ENCODE measurements at regions not wholly inside any gene's neighbourhood (a gene's known extent, or its start where the extent isn't known, plus 50 kb on each side); places are given as distances from the start of the nearest gene placed in this dataset.

DNA sequence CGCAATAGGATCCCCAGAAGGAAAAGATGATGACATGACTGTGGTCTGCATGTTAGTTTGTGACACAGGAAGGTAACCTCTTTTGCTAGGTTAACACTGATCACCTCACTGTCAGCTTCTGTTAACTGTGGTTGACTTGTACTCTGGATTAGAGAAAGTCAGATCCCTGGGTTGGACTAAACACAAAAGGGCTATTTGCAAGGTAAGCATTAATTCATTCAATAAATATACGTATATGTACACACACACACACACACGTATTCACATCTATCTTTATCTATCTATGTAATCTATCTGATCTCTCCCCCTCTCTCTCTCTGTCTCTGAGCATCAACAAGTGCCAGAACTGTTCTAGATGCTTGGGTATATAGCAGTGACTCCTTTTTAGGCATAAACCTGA, 136.1 kb upstream of the SNX19 start:
- TF ChIP-seq, protein P1, sequence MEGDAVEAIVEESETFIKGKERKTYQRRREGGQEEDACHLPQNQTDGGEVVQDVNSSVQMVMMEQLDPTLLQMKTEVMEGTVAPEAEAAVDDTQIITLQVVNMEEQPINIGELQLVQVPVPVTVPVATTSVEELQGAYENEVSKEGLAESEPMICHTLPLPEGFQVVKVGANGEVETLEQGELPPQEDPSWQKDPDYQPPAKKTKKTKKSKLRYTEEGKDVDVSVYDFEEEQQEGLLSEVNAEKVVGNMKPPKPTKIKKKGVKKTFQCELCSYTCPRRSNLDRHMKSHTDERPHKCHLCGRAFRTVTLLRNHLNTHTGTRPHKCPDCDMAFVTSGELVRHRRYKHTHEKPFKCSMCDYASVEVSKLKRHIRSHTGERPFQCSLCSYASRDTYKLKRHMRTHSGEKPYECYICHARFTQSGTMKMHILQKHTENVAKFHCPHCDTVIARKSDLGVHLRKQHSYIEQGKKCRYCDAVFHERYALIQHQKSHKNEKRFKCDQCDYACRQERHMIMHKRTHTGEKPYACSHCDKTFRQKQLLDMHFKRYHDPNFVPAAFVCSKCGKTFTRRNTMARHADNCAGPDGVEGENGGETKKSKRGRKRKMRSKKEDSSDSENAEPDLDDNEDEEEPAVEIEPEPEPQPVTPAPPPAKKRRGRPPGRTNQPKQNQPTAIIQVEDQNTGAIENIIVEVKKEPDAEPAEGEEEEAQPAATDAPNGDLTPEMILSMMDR (conservative IDR thresholded peaks at IDR 0.05), result no peak
- no peak overlapping the region for H3K27ac ChIP-seq

DNA sequence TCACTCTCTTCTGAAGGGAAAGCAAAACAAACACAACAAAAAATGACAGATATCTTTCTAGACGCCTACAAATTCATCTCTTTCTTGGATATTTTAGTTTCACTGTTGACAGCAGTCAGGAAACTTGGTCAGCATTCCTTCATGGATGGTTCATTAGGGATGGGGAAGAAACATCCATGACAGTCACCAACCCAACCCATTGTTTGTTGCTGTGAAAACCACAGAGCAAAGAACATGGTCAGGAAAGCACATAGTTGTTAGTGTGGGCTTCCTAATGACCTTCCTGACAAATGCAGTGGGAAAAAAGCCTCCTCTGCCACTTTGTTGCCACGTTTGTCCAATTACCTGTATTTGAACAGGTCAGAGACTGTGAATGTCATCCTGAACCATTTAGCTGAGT, 139.8 kb upstream of the SNX19 start:
- no peak overlapping the region for H3K27ac ChIP-seq
- TF ChIP-seq, protein P1 (conservative IDR thresholded peaks at IDR 0.05), result no peak

DNA sequence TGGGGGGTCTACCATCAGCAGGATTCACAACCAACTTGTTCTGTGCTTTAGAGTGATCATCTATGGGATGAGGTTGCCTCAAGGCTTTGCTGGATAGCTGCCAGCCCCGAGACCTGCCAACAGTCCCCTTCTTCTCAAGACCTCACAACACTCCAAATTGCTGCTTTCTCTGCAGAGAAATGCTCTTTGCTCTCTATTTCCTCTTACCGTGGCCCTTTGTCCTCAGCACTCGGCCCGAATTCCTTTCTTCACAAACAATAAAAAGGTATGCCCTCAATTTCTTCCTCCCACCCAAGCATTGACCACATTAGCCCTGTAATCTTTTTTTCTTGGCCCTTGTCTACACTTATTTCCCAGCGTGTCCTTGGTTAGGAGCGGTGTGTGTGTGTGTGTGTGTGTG, 147.4 kb upstream of the SNX19 start:
- TF ChIP-seq, protein P1 (conservative IDR thresholded peaks at IDR 0.05), result no peak
- no peak overlapping the region for H3K27ac ChIP-seq

DNA sequence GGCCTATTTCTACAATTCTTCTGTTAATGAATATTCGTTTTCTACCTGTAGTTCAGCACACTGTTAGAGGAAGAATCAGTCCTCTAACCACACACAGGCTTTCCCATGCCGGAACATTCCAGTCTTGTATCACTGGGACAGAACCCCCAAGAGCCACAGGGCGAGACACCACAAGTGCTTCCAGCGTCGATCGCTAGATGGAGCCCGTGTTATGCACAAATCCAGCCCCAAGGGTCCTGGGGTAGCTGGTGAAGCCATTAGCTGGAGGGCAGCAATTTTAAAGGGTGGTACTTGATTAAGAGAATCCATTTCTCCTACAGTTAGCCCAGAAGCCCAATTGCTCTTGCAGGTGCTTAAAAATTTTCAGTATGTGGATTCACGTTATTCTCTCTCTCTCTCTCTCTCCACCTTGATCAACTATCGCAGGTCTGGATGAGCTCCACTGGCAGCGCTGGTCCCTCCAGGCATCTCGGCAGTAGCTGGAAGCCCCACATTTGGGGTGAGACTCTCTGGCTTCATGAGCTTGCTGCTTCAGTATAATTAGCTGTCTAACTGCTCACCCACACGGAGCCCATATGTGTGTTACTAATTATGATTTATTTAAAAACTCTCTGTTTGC, 148.2 kb upstream of the SNX19 start:
- TF ChIP-seq, protein P1 (conservative IDR thresholded peaks at IDR 0.05), result peak; percentile 97
- H3K27ac ChIP-seq, result no peak overlapping the region

DNA sequence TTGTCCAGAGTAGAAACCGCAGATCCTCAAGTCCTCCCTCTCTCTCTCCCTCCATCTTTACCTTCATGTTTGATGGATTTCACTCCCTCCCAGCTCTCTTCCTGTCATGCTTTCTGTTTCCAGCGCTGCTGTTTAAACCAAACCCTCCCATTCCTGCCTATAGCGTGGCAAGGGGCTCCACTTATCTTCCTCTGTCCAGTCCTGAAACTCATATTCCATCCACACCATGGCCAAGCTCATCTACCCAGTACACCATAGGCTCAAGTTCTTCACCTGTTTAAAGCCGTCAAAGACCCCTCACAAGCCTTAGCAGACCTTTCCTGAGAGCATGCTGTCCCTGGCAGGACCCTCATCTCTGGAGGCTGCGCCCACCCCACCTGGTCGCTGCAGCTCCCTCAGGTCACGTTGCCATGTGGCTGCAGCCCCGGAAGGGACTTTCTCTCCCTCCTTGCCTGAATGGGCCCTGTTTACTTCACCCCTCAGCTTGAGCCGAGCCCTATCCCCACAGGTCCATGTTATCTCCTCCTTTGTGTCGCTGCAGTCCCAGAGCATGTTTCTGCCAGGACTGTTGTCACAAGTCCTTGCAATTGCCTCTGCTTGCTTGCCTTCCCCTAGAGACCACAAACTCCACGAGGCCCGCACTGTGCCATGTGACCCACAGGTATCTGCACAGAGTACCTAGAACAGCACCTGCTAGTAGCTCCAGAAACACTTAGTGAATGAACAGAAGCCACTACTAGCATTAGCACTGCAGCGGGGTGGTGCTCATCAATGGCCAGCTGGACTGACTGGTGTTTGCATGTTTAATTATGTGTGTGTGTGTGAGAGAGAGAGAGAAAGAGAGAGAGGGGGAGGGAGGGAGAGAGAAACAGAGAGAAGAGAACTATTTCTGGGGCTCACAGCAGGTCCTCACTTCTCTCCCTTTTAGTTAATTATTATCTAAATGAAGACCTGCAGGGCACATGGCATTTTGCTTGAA, 149.4 kb upstream of the SNX19 start:
- TF ChIP-seq, protein P1 (conservative IDR thresholded peaks at IDR 0.05), result no peak
- H3K27ac ChIP-seq, result no peak overlapping the region

DNA sequence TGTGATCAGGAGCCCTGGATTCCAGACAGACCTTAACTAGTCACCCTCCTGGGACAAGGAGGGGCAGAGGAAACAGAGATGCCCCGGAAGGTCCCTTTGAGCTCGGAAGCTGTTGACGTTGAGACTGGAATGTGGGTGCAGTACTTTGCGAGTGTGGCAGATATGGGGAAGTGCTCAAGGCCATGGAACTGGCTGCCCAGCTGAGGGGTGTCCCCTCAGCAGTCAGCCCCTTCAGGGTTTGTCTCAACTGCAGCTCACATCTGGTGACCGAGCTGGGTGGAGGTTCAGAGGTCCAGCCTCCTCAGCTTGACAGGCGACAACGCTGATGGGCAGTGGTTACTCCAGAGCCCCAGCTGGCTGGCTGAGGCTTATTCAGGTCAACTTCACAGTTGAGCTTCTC, 150.3 kb upstream of the SNX19 start:
- TF ChIP-seq, protein P1 (conservative IDR thresholded peaks at IDR 0.05), result no peak
- no peak overlapping the region for H3K27ac ChIP-seq

DNA sequence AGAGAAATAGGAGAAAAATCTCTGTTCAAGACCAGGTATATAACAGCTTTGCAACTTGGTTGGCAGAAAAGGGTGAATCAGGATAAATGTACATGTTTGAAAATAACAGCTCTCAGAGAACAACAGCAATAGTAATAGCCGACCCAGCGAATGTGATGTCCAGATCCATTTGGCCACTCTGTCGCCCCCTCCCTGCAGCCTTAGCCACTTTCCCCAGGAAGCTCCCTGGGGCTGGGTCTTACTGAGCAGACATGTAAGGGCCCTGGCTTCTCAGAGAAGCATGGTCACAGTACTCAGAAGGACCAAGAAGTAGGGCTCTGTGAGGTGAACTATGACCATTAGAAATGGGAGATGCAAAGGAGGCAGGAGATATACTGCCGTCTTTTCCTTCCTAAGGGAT, 154.1 kb upstream of the SNX19 start:
- TF ChIP-seq, protein P1 (conservative IDR thresholded peaks at IDR 0.05), result no peak
- H3K27ac ChIP-seq, result no peak overlapping the region

Data from VCaP (cell line).